HEK293 (cell line): ENCODE measurements at regions not wholly inside any gene's neighbourhood (a gene's known extent, or its start where the extent isn't known, plus 50 kb on each side); places are given as distances from the start of the nearest gene placed in this dataset.

Experiments
- BCL11A ChIP-seq: fragments of 450-650 bp; formaldehyde crosslinking; IDR thresholded peaks from 2 replicates; pipeline ENCODE4 v1.5.1; 2016; ENCODE audit warnings: low read depth, missing biosample characterization, missing genetic modification characterization
- CTCF ChIP-seq: fragments of 450-650 bp; formaldehyde crosslinking; IDR thresholded peaks from 2 replicates; pipeline ENCODE4 v1.5.1; 2016; ENCODE audit warnings: missing biosample characterization, missing genetic modification characterization
- EGR2 ChIP-seq: fragments of 450-650 bp; formaldehyde crosslinking; IDR thresholded peaks from 2 replicates; pipeline ENCODE4 v1.5.1; 2016; ENCODE audit warnings: low read depth, missing biosample characterization, missing genetic modification characterization
- HIC1 ChIP-seq: fragments of 450-650 bp; formaldehyde crosslinking; IDR thresholded peaks from 2 replicates; pipeline ENCODE4 v1.5.1; 2016; ENCODE audit warnings: missing biosample characterization, missing genetic modification characterization
- REST ChIP-seq: fragments of 450-650 bp; formaldehyde crosslinking; IDR thresholded peaks from 2 replicates; pipeline ENCODE4 v1.5.1; 2016; ENCODE audit warnings: missing biosample characterization, missing genetic modification characterization
- YY2 ChIP-seq: fragments of 450-650 bp; formaldehyde crosslinking; IDR thresholded peaks from 2 replicates; pipeline ENCODE4 v1.5.1; 2016; ENCODE audit warnings: missing biosample characterization, missing genetic modification characterization
- ZBTB1 ChIP-seq: fragments of 450-650 bp; formaldehyde crosslinking; IDR thresholded peaks from 2 replicates; pipeline ENCODE4 v1.5.1; 2016; ENCODE audit warnings: missing biosample characterization, missing genetic modification characterization
- ZEB2 ChIP-seq: fragments of 450-650 bp; formaldehyde crosslinking; IDR thresholded peaks from 2 replicates; pipeline ENCODE4 v1.5.1; 2016; ENCODE audit warnings: missing biosample characterization, missing genetic modification characterization
- ZNF174 ChIP-seq: fragments of 450-650 bp; formaldehyde crosslinking; IDR thresholded peaks from 2 replicates; pipeline ENCODE4 v1.5.0; 2017; ENCODE audit warnings: missing biosample characterization, mild to moderate bottlenecking, missing genetic modification characterization
- ZNF184 ChIP-seq: fragments of 450-650 bp; IDR thresholded peaks from 2 replicates; pipeline ENCODE4 v1.5.1; 2018; ENCODE audit warnings: missing biosample characterization, mild to moderate bottlenecking, missing genetic modification characterization
- ZNF24 ChIP-seq: fragments of 450-650 bp; formaldehyde crosslinking; IDR thresholded peaks from 2 replicates; pipeline ENCODE4 v1.5.1; 2016; ENCODE audit warnings: missing biosample characterization, missing genetic modification characterization
- ZNF37A ChIP-seq: fragments of 450-650 bp; IDR thresholded peaks from 2 replicates; pipeline ENCODE4 v1.5.1; 2018; ENCODE audit warnings: missing biosample characterization, missing genetic modification characterization
- ZNF398 ChIP-seq: fragments of 450-650 bp; formaldehyde crosslinking; IDR thresholded peaks from 2 replicates; pipeline ENCODE4 v1.5.1; 2017; ENCODE audit warnings: missing biosample characterization, missing genetic modification characterization
- ZNF776 ChIP-seq: fragments of 450-650 bp; formaldehyde crosslinking; IDR thresholded peaks from 2 replicates; pipeline ENCODE4 v1.5.0; 2017; ENCODE audit warnings: missing biosample characterization, missing genetic modification characterization, borderline replicate concordance

- no peak for TF ChIP-seq ZNF776 (tag by site-specific recombination)
- no peak for TF ChIP-seq CTCF (tag by site-specific recombination)
- TF ChIP-seq EGR2 (tag by site-specific recombination), result no peak
- TF ChIP-seq ZNF174 (tag by site-specific recombination), result no peak
- no peak for TF ChIP-seq REST (tag by site-specific recombination)
- TF ChIP-seq BCL11A (tag by site-specific recombination), result no peak
- TF ChIP-seq ZBTB1 (tag by site-specific recombination), result no peak
- no peak for TF ChIP-seq ZNF37A
- TF ChIP-seq ZNF24 (tag by site-specific recombination), result no peak
- TF ChIP-seq ZNF184 (tag by site-specific recombination), result no peak
- no peak for TF ChIP-seq YY2 (tag by site-specific recombination)
- TF ChIP-seq ZNF398 (tag by site-specific recombination), result no peak
- no peak for TF ChIP-seq HIC1 (tag by site-specific recombination)
- TF ChIP-seq ZEB2, result no peak
Measured at GRCh38 chr11:80914311-80914710, 1473.5 kb upstream of the TENM4 start.
